ENCODE measurements at regions not wholly inside any gene's neighbourhood (a gene's known extent, or its start where the extent isn't known, plus 50 kb on each side); places are given as distances from the start of the nearest gene placed in this dataset.

- TF ChIP-seq, protein P1, sequence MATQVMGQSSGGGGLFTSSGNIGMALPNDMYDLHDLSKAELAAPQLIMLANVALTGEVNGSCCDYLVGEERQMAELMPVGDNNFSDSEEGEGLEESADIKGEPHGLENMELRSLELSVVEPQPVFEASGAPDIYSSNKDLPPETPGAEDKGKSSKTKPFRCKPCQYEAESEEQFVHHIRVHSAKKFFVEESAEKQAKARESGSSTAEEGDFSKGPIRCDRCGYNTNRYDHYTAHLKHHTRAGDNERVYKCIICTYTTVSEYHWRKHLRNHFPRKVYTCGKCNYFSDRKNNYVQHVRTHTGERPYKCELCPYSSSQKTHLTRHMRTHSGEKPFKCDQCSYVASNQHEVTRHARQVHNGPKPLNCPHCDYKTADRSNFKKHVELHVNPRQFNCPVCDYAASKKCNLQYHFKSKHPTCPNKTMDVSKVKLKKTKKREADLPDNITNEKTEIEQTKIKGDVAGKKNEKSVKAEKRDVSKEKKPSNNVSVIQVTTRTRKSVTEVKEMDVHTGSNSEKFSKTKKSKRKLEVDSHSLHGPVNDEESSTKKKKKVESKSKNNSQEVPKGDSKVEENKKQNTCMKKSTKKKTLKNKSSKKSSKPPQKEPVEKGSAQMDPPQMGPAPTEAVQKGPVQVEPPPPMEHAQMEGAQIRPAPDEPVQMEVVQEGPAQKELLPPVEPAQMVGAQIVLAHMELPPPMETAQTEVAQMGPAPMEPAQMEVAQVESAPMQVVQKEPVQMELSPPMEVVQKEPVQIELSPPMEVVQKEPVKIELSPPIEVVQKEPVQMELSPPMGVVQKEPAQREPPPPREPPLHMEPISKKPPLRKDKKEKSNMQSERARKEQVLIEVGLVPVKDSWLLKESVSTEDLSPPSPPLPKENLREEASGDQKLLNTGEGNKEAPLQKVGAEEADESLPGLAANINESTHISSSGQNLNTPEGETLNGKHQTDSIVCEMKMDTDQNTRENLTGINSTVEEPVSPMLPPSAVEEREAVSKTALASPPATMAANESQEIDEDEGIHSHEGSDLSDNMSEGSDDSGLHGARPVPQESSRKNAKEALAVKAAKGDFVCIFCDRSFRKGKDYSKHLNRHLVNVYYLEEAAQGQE (IDR thresholded peaks at IDR 0.05; ENCODE audit: unreplicated experiment): no peak
- TF ChIP-seq JUNB (IDR thresholded peaks at IDR 0.05; ENCODE audit: unreplicated experiment): no peak
- TF ChIP-seq ZNF331 (CRISPR knock-in tag; IDR thresholded peaks at IDR 0.05; ENCODE audit: low read depth): no peak
- TF ChIP-seq ZNF114 (CRISPR knock-in tag; IDR thresholded peaks at IDR 0.05): no peak
- TF ChIP-seq ETS1 (IDR thresholded peaks at IDR 0.05): no peak
- TF ChIP-seq EZH2 (IDR thresholded peaks at IDR 0.05; ENCODE audit: low read depth, unreplicated experiment): no peak
- no peak for TF ChIP-seq NANOG (IDR thresholded peaks at IDR 0.05; ENCODE audit: borderline replicate concordance)
Measured at GRCh38 chr12:23434154-23434553, 515.3 kb downstream of the SOX5 start (continued).

DNA sequence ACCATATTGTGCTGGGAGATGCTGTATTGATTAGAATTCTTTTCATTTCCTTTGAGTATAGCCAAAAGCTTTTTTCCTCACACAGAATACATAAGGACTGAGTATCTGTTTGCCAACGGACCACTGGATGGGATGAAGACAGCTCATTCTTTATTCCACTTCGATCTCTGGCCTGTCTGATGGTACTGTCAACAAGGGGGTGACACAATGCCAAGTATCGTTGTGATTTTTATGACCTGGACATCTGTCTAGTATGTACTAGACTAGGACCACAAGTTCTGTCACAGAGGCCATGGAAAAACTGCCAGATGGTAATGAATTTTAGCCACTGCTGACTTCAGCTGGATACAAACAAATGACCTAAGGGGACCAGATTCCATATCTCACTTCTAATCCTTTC, 502.7 kb downstream of the SOX5 start:
- Mint-ChIP-seq H3K27me3 (ENCODE audit: insufficient read depth, low read depth, poor library complexity) (no peaks in the 10 kb centered on the region), H3K36me3 (ENCODE audit: low read depth) (no peaks in the 10 kb centered on the region), H3K27ac (no peak overlapping the region), H3K9me3 (no peaks in the 10 kb centered on the region), H3K4me3 (no peak overlapping the region), H3K4me1 (no peaks in the 10 kb centered on the region)
- Histone ChIP-seq H3K79me2 (replicated peaks; ENCODE audit: insufficient read depth) (no peaks in the 10 kb centered on the region), H3K27me3 (ENCODE audit: insufficient read depth) (no peaks in the 10 kb centered on the region), H3K4me2 (no peak overlapping the region), H3K9me2 (ENCODE audit: insufficient read depth) (no peaks in the 10 kb centered on the region), H3F3A (replicated peaks; ENCODE audit: low read depth) (no peaks in the 10 kb centered on the region), H3K4me1 (ENCODE audit: insufficient read depth) (no peaks in the 10 kb centered on the region), H3K4me3 (no peak overlapping the region), H3K27ac (ENCODE audit: low read depth) (no peak overlapping the region), H4K20me1 (replicated peaks; ENCODE audit: insufficient read depth) (no peaks in the 10 kb centered on the region), H2AFZ (no peak overlapping the region), H3K36me3 (ENCODE audit: insufficient read depth) (no peaks in the 10 kb centered on the region)
- no peak for DNase-seq (ENCODE audit: low spot score)
- ATAC-seq: no peak
- TF ChIP-seq CTCF (conservative IDR thresholded peaks at IDR 0.05; ENCODE audit: low read depth in 2 of 2) (no peak), NANOG (IDR thresholded peaks at IDR 0.05; ENCODE audit: borderline replicate concordance) (no peak)
- TF ChIP-seq, protein P1 (IDR thresholded peaks at IDR 0.05; ENCODE audit: unreplicated experiment): no peak

Measured in GM23338 (cell line).